ENCODE measurements at regions not wholly inside any gene's neighbourhood (a gene's known extent, or its start where the extent isn't known, plus 50 kb on each side); places are given as distances from the start of the nearest gene placed in this dataset.

GRCh38 chr11:110984693-110985092 lies 260.8 kb upstream of the POU2AF2 start (continued):
- TF ChIP-seq NKRF (conservative IDR thresholded peaks at IDR 0.05) (no peak), CEBPZ (IDR thresholded peaks at IDR 0.05; ENCODE audit: low read depth, low read length) (no peak), ZNF24 (IDR thresholded peaks at IDR 0.05) (no peak), TCF7 (IDR thresholded peaks at IDR 0.05; ENCODE audit: borderline replicate concordance) (no peak), IRF4 (IDR thresholded peaks at IDR 0.05; ENCODE audit: low read depth, low read length) (no peak)

GRCh38 chr11:110984147-110984546 lies 261.4 kb upstream of the POU2AF2 start:
- RAD21 ChIA-PET (ENCODE audit: unreplicated experiment): no interaction called here
- no TSS peak for BruUV-seq (replicated peaks)
- no peak for FAIRE-seq
- TF ChIP-seq SREBF2 (IDR thresholded peaks at IDR 0.05; ENCODE audit: low read length) (no peak), SPI1 (IDR thresholded peaks at IDR 0.05; ENCODE audit: borderline replicate concordance, insufficient read depth, low read depth, low read length) (no peak), NFIC (IDR thresholded peaks at IDR 0.05; ENCODE audit: low read depth, low read length) (no peak), STAT3 (IDR thresholded peaks at IDR 0.05; ENCODE audit: low read depth, low read length) (no peak), SMARCA5 (IDR thresholded peaks at IDR 0.05) (no peak), BCLAF1 (IDR thresholded peaks at IDR 0.05) (no peak), SMAD5 (IDR thresholded peaks at IDR 0.05; ENCODE audit: low read depth) (no peak), CTCF (IDR thresholded peaks at IDR 0.05 in 2 of 3, conservative IDR thresholded peaks at IDR 0.05 in 1 of 3; ENCODE audit: control insufficient read depth in 2 of 3, extremely low read depth in 1 of 3, insufficient read depth in 1 of 3, low read depth in 3 of 3, low read length in 3 of 3) (no peak), IRF4 (IDR thresholded peaks at IDR 0.05; ENCODE audit: low read depth, low read length) (no peak), CBFB (IDR thresholded peaks at IDR 0.05; ENCODE audit: low read depth) (no peak)

More at GRCh38 chr11:110984147-110984546, 261.4 kb upstream of the POU2AF2 start:
- Histone ChIP-seq H3K27me3 (replicated peaks in 1 of 2; ENCODE audit: control insufficient read depth in 2 of 2, insufficient read depth in 2 of 2, low read length in 1 of 2) (no peaks in the 10 kb centered on the region; a peak in 1 of 4 replicates), H3K4me3 (no peak overlapping the region), H3K4me2 (ENCODE audit: control insufficient read depth, insufficient read depth) (no peak overlapping the region), H3K27ac (ENCODE audit: control insufficient read depth, insufficient read depth) (no peak overlapping the region), H3K9me3 (replicated peaks; ENCODE audit: control insufficient read depth, insufficient read depth, low read length) (no peaks in the 10 kb centered on the region; the same call in 2 of the 3 replicates), H3K79me2 (ENCODE audit: control insufficient read depth, insufficient read depth, low read length) (no peaks in the 10 kb centered on the region), H2AFZ (ENCODE audit: control insufficient read depth, low read depth, low read length) (no peak overlapping the region), H3K9ac (ENCODE audit: control insufficient read depth, insufficient read depth, low read length) (no peak overlapping the region), H3K4me1 (ENCODE audit: control insufficient read depth, insufficient read depth, low read length) (no peaks in the 10 kb centered on the region), H4K20me1 (ENCODE audit: control insufficient read depth, insufficient read depth) (no peaks in the 10 kb centered on the region), H3K36me3 (ENCODE audit: control insufficient read depth in 2 of 2, insufficient read depth in 2 of 2, low read length in 1 of 2) (no peaks in the 10 kb centered on the region)
- intact Hi-C loops (cut with micrococcal nuclease; ENCODE audit: unreplicated experiment) (no loop called here), in situ Hi-C loops (cut with MboI) (no loop called here)
- ATAC-seq (no peak), DNase-seq (ENCODE audit: low read depth, low spot score) (no peak)
- ChIA-PET SMC1A (ENCODE audit: uncharacterized antibody, unreplicated experiment) (interaction anchor here (1.0 kb wide), 1 partner anchor 530 kb away, joined by 3 read pairs; no protein-coding TSS in a partner anchor), POLR2A (no interaction called here), CTCF (interaction anchor here (0.6 kb wide), 1 partner anchor 20 kb away, joined by 3 read pairs; no protein-coding TSS in a partner anchor)
- 11% methylated on average over 2 of the region's 2 CpGs for WGBS (ENCODE audit: insufficient coverage, insufficient replicate concordance, low lambda C conversion rate, missing lambda C conversion rate)

Data from GM12878 (cell line).